Gastrocnemius medialis (tissue), 4 donors: ENCODE measurements at regions not wholly inside any gene's neighbourhood (a gene's known extent, or its start where the extent isn't known, plus 50 kb on each side); places are given as distances from the start of the nearest gene placed in this dataset.
"Not testable (repeated sequence)": the region's sequence is repeated elsewhere in the genome, so short reads cannot be mapped to it uniquely, and the experiment has no call there.

Experiments used
- ATAC-seq, 2 donors: fragments of 150-250 bp; one replicate each; pipeline ENCODE4 v1.9.1; 2016
- DNase-seq, 2 donors: peaks; one replicate each; pipeline ENCODE4 v3.0.0-alpha.2; 2019
- H3K27ac ChIP-seq, 4 donors: fragments of 200-600 bp; sonication (generic); 1 replicate in 1 of 4; 2 replicates in 3 of 4; pipeline ENCODE4 v1.5.1; 2016 to 2018; ENCODE audit warnings: mild to moderate bottlenecking in 2 of 4, moderate library complexity in 1 of 4
- H3K27me3 ChIP-seq, 3 donors: fragments of 200-600 bp; sonication (generic) in 2 of 3; 1 replicate in 1 of 3; 2 replicates in 2 of 3; pipeline versions ENCODE4 v1.5.1 to v1.6.0; 2016 to 2019; ENCODE audit warnings: mild to moderate bottlenecking in 1 of 3, moderate library complexity in 1 of 3
- H3K36me3 ChIP-seq, 2 donors: fragments of 200-600 bp; sonication (generic) in 1 of 2; one replicate each; pipeline ENCODE4 v1.5.1; 2017 to 2018
- H3K4me1 ChIP-seq, 2 donors: fragments of 200-600 bp; sonication (generic) in 1 of 2; one replicate each; pipeline ENCODE4 v1.5.1; 2016 to 2017; ENCODE audit warnings: mild to moderate bottlenecking in 2 of 2
- H3K4me3 ChIP-seq, 4 donors: fragments of 200-600 bp; sonication (generic) in 3 of 4; 1 replicate in 1 of 4; 2 replicates in 3 of 4; pipeline ENCODE4 v1.5.1; 2016 to 2019; ENCODE audit warnings: mild to moderate bottlenecking in 2 of 4
- H3K9me3 ChIP-seq, 3 donors: fragments of 200-600 bp; sonication (generic) in 2 of 3; 1 replicate in 1 of 3; 2 replicates in 2 of 3; pipeline ENCODE4 v1.5.1; 2016 to 2019
- POLR2A ChIP-seq, 2 donors: fragments of 450-650 bp; IDR thresholded peaks; one replicate each; pipeline ENCODE4 v1.6.1; 2017; ENCODE audit warnings: antibody characterized with exemption in 2 of 2, mild to moderate bottlenecking in 2 of 2, moderate library complexity in 2 of 2
- in situ Hi-C, 4 donors: fragments of 200-750 bp; cut with MboI; loops; one replicate each; pipeline versions ENCODE4 v1.15.0 to v1.8.0; 2017; ENCODE audit warnings: low sequenced_read_pairs in 4 of 4
- intact Hi-C: fragments of 100-400 bp; cut with DNase I; formaldehyde crosslinking; loops from one replicate; pipeline ENCODE4 v1.15.1; 2023; ENCODE audit warnings: low total_unique reads
- TF ChIP-seq, protein P1 (sequence below), 5 experiments: fragments of 450-650 bp in 3 of 5; fragments of 200-600 bp in 2 of 5; sonication (generic) in 2 of 5; IDR thresholded peaks in 4 of 5; conservative IDR thresholded peaks in 1 of 5; 1 replicate in 4 of 5; 2 replicates in 1 of 5; pipeline ENCODE4 v1.5.1; 2016 to 2019; ENCODE audit warnings: antibody characterized with exemption in 5 of 5, mild to moderate bottlenecking in 3 of 5, moderate library complexity in 3 of 5

DNA sequence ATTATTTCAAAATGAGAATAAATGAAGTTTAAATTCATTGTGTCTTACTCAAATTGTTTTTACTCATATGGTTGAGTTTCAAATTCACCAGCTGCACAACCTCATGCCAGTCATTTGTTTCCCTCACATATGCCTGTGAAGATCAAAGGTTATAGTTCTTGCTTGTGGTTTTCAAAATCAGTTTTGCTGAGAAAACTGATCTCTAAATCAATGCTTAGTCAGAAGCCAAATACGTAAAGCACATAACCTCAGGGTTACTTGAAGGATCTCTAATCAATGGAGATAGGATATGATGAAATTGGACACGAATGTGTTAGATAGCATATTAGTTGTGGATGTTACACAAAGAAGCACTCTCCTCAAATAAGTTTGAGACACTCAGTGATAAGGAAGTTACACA is 400.7 kb downstream of the CHL1 start:
- H3K9me3 ChIP-seq, H3K4me1 ChIP-seq, H3K27ac ChIP-seq, in situ Hi-C loops, DNase-seq, ATAC-seq, H3K4me3 ChIP-seq, H3K27me3 ChIP-seq, H3K36me3 ChIP-seq, intact Hi-C loops: not testable (repeated sequence)

DNA sequence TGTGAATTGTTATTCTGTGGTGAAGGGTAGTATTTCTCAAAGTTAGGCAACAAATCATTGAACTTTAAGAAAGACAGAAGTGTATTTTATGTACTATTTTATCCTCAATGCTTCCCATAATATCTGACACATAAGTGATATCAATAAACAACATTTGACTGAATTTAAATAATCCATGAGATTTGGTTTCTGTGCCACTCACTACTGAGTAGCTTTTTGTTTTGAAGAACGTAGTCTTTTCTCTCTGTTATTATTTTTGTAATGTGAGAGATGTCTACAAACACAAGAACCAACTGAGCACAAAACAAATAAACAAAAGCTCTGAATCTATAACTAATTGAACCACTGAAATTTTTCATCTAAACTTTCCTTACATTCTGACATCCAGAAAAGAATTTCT is 401.2 kb downstream of the CHL1 start:
- H3K4me3 ChIP-seq, H3K27ac ChIP-seq, DNase-seq, ATAC-seq, intact Hi-C loops, in situ Hi-C loops, H3K27me3 ChIP-seq, H3K9me3 ChIP-seq, H3K4me1 ChIP-seq, H3K36me3 ChIP-seq: not testable (repeated sequence)

DNA sequence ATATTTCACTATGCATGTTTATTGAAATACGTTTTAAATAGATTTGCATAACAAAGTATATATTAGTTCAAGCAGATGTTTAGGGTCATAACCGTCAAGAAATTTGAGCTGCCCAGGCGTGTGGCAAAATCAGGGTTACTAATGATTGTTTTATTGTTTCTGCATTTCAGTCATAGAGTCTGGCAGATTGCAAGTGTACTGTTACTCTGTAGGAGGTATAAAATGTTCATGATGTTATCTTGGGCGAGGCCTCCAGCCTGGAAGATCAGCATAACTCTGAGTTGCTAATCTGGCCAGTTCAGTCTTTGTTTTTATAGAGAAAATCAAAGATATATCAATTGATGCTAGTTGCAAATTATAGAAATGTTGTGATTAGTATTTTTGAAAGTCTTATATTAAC is 410.9 kb downstream of the CHL1 start:
- intact Hi-C loops, H3K27ac ChIP-seq, in situ Hi-C loops, H3K27me3 ChIP-seq, DNase-seq, H3K36me3 ChIP-seq, ATAC-seq, H3K4me1 ChIP-seq, H3K9me3 ChIP-seq, H3K4me3 ChIP-seq: not testable (repeated sequence)

DNA sequence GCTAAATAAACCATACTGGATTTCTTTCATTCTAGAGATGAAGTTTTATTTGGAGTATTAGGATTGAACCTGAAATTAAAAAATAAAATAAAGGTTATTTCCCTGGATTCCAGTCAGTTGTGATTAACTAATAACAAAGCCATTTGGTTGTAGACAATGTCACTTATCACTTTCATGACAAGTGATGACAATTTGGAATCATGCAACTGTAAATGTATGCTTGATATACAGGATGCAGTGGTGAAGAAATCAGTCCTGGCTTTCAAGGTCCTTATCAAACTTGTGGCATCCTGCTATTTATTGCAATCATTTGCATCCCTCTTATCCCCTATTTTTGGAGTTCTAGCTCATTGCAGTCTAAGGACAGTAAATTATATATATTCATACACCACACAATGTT is 425.2 kb downstream of the CHL1 start:
- Histone ChIP-seq H3K4me1 (no peaks in the 10 kb centered on the region), H3K27me3 (no peaks in the 10 kb centered on the region), H3K4me3 (no peak overlapping the region), H3K9me3 (no peaks in the 10 kb centered on the region), H3K36me3 (no peaks in the 10 kb centered on the region), H3K27ac (no peak overlapping the region)
- intact Hi-C loops, result no loop called here
- DNase-seq (no peak), ATAC-seq (no peak)
- TF ChIP-seq POLR2A (IDR thresholded peaks at IDR 0.05), result no peak
- TF ChIP-seq, protein P1, sequence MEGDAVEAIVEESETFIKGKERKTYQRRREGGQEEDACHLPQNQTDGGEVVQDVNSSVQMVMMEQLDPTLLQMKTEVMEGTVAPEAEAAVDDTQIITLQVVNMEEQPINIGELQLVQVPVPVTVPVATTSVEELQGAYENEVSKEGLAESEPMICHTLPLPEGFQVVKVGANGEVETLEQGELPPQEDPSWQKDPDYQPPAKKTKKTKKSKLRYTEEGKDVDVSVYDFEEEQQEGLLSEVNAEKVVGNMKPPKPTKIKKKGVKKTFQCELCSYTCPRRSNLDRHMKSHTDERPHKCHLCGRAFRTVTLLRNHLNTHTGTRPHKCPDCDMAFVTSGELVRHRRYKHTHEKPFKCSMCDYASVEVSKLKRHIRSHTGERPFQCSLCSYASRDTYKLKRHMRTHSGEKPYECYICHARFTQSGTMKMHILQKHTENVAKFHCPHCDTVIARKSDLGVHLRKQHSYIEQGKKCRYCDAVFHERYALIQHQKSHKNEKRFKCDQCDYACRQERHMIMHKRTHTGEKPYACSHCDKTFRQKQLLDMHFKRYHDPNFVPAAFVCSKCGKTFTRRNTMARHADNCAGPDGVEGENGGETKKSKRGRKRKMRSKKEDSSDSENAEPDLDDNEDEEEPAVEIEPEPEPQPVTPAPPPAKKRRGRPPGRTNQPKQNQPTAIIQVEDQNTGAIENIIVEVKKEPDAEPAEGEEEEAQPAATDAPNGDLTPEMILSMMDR (IDR thresholded peaks at IDR 0.05 in 4 of 5, conservative IDR thresholded peaks at IDR 0.05 in 1 of 5), result no peak
- in situ Hi-C loops, result no loop called here

DNA sequence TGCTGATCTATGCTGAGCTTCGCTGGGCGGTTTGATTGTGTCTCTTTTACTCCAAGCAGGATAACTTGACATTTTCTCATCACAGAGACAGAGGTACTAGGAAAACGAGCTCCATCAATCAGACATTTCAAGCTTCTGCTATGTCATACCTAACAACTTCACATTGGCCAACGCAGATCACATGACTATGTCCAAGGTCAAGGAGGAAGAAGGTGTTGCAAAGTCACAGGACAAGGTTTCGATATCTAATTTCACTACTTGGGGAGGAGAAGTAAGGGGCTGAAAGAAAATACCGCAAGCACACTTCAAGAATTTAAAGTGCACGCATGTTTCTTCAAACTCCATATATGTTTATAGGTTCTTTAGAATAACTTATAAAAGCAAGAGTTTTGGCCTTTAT is 425.8 kb downstream of the CHL1 start:
- Histone ChIP-seq H3K36me3 (no peaks in the 10 kb centered on the region), H3K27ac (no peak overlapping the region), H3K4me3 (no peak overlapping the region), H3K27me3 (no peaks in the 10 kb centered on the region), H3K4me1 (no peaks in the 10 kb centered on the region), H3K9me3 (no peaks in the 10 kb centered on the region)
- no peak for ATAC-seq
- DNase-seq, result no peak
- in situ Hi-C loops, result no loop called here
- intact Hi-C loops, result no loop called here
- TF ChIP-seq, protein P1 (IDR thresholded peaks at IDR 0.05 in 4 of 5, conservative IDR thresholded peaks at IDR 0.05 in 1 of 5), result no peak
- no peak for TF ChIP-seq POLR2A (IDR thresholded peaks at IDR 0.05)

DNA sequence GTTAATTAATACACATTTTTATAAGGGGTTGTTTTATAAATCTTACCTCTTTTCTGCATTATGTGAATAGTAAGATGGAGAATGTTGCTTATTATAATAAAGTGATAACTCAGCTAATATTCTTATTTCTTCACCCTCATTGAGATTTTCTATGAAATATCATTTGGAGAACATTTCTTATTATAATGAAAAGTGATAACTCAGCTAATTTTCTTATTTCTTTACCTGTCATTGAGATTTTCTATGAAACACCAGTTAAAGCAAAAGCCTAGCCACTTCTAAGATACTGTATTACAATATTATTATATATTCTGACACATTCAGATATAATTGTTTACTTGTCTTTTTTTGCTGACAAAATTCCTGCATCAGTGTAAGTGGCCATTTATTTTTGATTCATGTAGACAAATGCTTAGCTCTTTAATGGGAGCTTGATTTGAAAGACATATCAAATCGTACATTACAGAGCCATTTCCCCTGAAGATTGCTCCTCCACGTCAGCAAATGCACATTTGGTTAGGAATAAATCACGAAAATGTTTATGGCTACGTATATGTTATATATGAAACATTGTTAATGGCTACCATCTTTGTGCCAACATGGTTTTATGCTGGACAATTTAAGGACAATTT is 427.5 kb downstream of the CHL1 start:
- H3K4me3 ChIP-seq, result no peak overlapping the region
- H3K9me3 ChIP-seq, result no peaks in the 10 kb centered on the region
- no peaks in the 10 kb centered on the region for H3K36me3 ChIP-seq
- DNase-seq (no peak), ATAC-seq (no peak)
- no peaks in the 10 kb centered on the region for H3K4me1 ChIP-seq
- intact Hi-C loops (no loop called here), in situ Hi-C loops (no loop called here)
- H3K27ac ChIP-seq, result no peak overlapping the region
- no peaks in the 10 kb centered on the region for H3K27me3 ChIP-seq
- TF ChIP-seq, protein P1 (IDR thresholded peaks at IDR 0.05 in 4 of 5, conservative IDR thresholded peaks at IDR 0.05 in 1 of 5), result no peak
- TF ChIP-seq POLR2A (IDR thresholded peaks at IDR 0.05), result no peak
